Bronchial epithelial cell (primary cell): ENCODE measurements at regions not wholly inside any gene's neighbourhood (a gene's known extent, or its start where the extent isn't known, plus 50 kb on each side); places are given as distances from the start of the nearest gene placed in this dataset.

Source experiments
- DNase-seq: peaks from one replicate; pipeline ENCODE4 v3.0.0-alpha.2; 2010; ENCODE audit warnings: low read depth
- FAIRE-seq: peaks from 2 replicates; lab custom pipeline; 2011; peaks lifted over from hg19 to GRCh38; lab: Jason Lieb, UNC
- H3K27me3 ChIP-seq: 2 replicates; pipeline ENCODE4 v1.5.1; 2011; ENCODE audit warnings: low read length; ENCODE audit not compliant: control insufficient read depth, insufficient read depth
- H3K36me3 ChIP-seq: 2 replicates; pipeline ENCODE4 v1.5.1; 2011; ENCODE audit warnings: low read length; ENCODE audit not compliant: control insufficient read depth, insufficient read depth
- H3K4me3 ChIP-seq: 2 replicates; pipeline ENCODE4 v1.5.1; 2011; ENCODE audit warnings: mild to moderate bottlenecking, low read depth, low read length, control low read depth
- TF ChIP-seq, protein P1 (sequence below): IDR thresholded peaks from 2 replicates; pipeline ENCODE4 v1.5.1; 2011; ENCODE audit warnings: mild to moderate bottlenecking, moderate library complexity, low read length, control low read depth, inconsistent platforms; ENCODE audit not compliant: insufficient read depth, severe bottlenecking

DNA sequence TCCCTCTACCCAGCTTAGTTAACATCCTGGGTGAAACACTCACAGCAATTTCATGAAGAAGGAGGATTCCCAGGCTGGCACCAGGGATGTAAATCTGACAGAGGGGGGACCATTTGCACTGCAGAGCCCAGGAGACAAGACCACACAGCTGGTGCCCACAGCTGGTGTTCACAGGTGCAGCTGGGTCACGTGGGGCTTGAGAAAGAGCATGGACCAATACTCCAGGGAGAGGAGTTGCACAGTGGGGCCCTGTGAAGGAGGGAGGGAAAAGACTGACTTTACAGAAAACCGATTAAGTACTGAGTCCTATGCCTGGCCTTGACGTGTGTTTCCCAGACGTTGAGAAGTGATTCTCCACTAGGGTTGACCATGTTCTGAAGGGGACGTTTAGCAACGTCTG is 1316.7 kb upstream of the TMEM132C start:
- no peaks in the 10 kb centered on the region for H3K36me3 ChIP-seq
- TF ChIP-seq, protein P1, sequence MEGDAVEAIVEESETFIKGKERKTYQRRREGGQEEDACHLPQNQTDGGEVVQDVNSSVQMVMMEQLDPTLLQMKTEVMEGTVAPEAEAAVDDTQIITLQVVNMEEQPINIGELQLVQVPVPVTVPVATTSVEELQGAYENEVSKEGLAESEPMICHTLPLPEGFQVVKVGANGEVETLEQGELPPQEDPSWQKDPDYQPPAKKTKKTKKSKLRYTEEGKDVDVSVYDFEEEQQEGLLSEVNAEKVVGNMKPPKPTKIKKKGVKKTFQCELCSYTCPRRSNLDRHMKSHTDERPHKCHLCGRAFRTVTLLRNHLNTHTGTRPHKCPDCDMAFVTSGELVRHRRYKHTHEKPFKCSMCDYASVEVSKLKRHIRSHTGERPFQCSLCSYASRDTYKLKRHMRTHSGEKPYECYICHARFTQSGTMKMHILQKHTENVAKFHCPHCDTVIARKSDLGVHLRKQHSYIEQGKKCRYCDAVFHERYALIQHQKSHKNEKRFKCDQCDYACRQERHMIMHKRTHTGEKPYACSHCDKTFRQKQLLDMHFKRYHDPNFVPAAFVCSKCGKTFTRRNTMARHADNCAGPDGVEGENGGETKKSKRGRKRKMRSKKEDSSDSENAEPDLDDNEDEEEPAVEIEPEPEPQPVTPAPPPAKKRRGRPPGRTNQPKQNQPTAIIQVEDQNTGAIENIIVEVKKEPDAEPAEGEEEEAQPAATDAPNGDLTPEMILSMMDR = no peak
- H3K27me3 ChIP-seq = no peaks in the 10 kb centered on the region
- no peak for FAIRE-seq
- DNase-seq = no peak
- no peak overlapping the region for H3K4me3 ChIP-seq

DNA sequence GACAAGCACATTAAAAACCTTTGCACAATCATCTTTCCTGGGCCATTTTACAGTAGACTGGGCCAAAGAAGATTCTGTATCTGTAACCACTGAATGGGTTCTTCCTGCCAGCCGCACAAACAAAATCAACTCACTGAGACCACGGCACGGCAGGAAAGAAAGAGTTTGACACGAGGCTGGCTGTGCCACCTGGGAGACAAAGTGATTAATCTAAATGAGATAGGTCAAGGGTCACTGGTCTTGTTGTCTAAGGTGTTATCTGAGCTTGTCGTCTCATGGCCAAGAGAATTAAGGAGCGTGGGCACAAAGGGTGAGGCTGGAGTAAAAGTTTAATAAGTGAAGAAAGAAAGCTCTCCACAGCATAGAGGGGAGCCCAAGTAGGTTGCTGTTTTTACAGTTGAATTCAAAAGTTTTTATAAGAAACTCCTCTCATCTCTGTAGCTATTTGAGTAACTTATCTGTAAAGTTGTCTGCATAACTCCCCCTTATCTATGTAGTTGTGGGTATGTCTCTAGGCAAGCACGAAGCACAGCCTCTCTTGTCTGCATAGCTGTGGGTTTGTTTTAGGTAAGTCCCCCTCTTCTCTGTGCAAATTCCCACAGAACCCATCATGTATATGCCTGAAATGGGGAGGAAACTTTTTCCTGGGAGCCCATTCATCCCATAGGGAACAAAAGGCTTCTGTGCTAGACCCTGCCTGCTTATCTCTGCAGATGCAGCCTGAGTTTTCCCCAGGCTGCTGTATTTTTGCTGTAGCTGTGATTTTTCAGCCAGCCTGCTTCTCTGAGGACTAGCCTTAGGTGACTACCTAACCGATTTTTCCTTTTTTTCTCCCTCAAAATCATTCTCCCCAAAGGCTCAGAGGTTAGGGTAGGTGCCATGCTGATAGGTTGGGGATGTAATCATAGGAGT is 1314.6 kb upstream of the TMEM132C start:
- FAIRE-seq (no peak), DNase-seq (no peak)
- TF ChIP-seq, protein P1 = no peak
- Histone ChIP-seq H3K36me3 (no peaks in the 10 kb centered on the region), H3K4me3 (no peak overlapping the region), H3K27me3 (no peaks in the 10 kb centered on the region)

DNA sequence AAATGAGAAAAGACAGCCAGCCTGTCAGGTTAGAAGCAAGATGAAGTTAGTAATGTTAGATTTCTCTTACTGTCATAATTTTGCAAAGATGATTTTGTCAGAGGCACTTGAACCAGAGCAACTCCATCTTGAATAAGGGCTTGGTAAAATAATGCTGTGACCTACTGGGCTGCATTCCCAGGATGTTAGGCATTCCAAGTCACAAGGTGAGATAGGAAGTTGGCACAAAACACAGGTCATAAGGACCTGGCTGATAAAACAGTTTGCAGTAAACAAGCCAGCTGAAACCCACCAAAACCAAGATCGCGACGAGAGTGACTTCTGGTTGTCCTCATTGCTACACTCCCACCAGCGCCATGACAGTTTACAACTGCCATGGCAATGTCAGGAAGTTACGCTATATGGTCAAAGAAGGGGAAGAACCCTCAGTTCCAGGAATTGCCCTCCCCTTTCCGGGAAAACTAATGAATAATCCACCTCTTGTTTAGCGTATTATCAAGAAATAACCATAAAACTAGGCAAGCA is 1313.5 kb upstream of the TMEM132C start:
- DNase-seq = no peak
- TF ChIP-seq, protein P1 = no peak
- Histone ChIP-seq H3K4me3 (no peak overlapping the region), H3K36me3 (no peaks in the 10 kb centered on the region), H3K27me3 (no peaks in the 10 kb centered on the region)
- FAIRE-seq = peak; percentile 68

DNA sequence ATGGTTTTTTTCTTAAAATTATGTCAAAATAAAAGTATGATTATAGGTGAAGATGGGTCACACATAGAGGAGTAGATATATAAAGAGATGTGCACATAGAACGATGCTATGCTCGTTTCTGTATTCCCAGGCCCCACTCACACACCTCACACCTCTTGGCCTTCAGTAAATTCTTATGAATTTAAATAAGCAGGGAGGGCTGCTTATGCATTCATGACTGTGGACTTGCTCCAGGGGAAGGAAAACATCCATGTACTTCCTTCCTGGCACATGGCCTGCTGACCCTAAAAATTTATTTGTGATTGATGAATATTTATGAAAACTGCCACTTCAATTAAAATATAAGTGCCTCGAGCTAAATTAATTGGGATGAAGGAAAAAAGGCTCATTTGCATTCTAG is 1306.7 kb upstream of the TMEM132C start:
- H3K27me3 ChIP-seq = no peaks in the 10 kb centered on the region
- FAIRE-seq (no peak), DNase-seq (no peak)
- TF ChIP-seq, protein P1 = no peak
- no peak overlapping the region for H3K4me3 ChIP-seq
- no peaks in the 10 kb centered on the region for H3K36me3 ChIP-seq

GRCh38 chr12:126960709-126961108 is 1306.3 kb upstream of the TMEM132C start:
- peak; percentile 7 for FAIRE-seq
- H3K36me3 ChIP-seq = no peaks in the 10 kb centered on the region
- TF ChIP-seq, protein P1 = no peak
- H3K27me3 ChIP-seq = no peaks in the 10 kb centered on the region
- H3K4me3 ChIP-seq = no peak overlapping the region
- DNase-seq = no peak

GRCh38 chr12:126963825-126964224 is 1303.1 kb upstream of the TMEM132C start:
- FAIRE-seq = no peak

More at GRCh38 chr12:126963825-126964224, 1303.1 kb upstream of the TMEM132C start:
- Histone ChIP-seq H3K4me3 (no peak overlapping the region), H3K27me3 (no peaks in the 10 kb centered on the region), H3K36me3 (no peaks in the 10 kb centered on the region)
- DNase-seq = no peak
- TF ChIP-seq, protein P1 = no peak
